Activated naive CD8-positive, alpha-beta T cell treated with anti-CD3 and anti-CD28 coated beads, Interleukin-2, amount 10 ng/mL, durations not matched to agents 7 days and 5 days (primary cell): ENCODE measurements at regions not wholly inside any gene's neighbourhood (a gene's known extent, or its start where the extent isn't known, plus 50 kb on each side); places are given as distances from the start of the nearest gene placed in this dataset.

Experiments used
- ATAC-seq: fragments of 150-1000 bp; cut with Tn5 transposase; one replicate; pipeline ENCODE4 v1.10.0; 2021; ENCODE audit warnings: low read depth, moderate library complexity
- POLR2A ChIA-PET: fragments of 350-600 bp; sonication (Branson Sonifier 250); formaldehyde crosslinking; loops from one replicate; lab custom pipeline; 2021; ENCODE audit warnings: antibody characterized with exemption; lab: Charles Lee
- DNase-seq: peaks from one replicate; pipeline ENCODE4 v3.0.0; 2021
- H3K27ac Mint-ChIP-seq: one replicate; pipeline ENCODE4 v1.8.0; 2022; ENCODE audit warnings: mild to moderate bottlenecking, mixed read lengths
- H3K27me3 Mint-ChIP-seq: one replicate; pipeline ENCODE4 v1.8.0; 2022; ENCODE audit warnings: mild to moderate bottlenecking, moderate library complexity, mixed read lengths
- H3K36me3 Mint-ChIP-seq: one replicate; pipeline ENCODE4 v1.8.0; 2021; ENCODE audit warnings: mild to moderate bottlenecking, mixed read lengths
- H3K4me1 Mint-ChIP-seq: one replicate; pipeline ENCODE4 v1.8.0; 2021; ENCODE audit warnings: mixed read lengths
- H3K4me3 Mint-ChIP-seq: one replicate; pipeline ENCODE4 v1.8.0; 2022; ENCODE audit warnings: mild to moderate bottlenecking, moderate library complexity, mixed read lengths
- H3K9me3 Mint-ChIP-seq: one replicate; pipeline ENCODE4 v1.8.0; 2021; ENCODE audit warnings: mixed read lengths

DNA sequence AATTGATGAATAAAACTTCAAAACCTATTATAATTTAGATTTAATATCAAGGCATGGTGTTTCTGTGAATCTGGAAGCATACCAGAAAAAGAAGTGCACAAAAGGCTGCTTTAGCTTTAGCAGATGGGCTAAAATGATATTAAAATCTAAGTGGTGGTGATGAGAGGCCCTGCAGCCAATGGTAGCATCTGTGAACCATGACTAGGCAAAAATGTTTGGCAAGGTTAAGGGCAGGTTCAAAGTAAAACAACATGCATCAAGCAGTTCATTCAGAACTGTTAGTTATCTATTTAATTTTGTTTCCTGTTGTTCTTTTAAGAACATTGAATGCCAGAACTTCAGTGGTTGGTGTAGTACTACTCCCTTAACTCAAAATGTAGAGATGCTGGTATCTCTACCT lies 1736.9 kb upstream of the CELF4 start:
- Mint-ChIP-seq H3K4me1 (no peaks in the 10 kb centered on the region), H3K9me3 (no peaks in the 10 kb centered on the region), H3K27ac (no peak overlapping the region), H3K36me3 (no peaks in the 10 kb centered on the region), H3K27me3 (no peaks in the 10 kb centered on the region), H3K4me3 (no peak overlapping the region)
- POLR2A ChIA-PET = no interaction called here
- ATAC-seq = no peak
- no peak for DNase-seq

DNA sequence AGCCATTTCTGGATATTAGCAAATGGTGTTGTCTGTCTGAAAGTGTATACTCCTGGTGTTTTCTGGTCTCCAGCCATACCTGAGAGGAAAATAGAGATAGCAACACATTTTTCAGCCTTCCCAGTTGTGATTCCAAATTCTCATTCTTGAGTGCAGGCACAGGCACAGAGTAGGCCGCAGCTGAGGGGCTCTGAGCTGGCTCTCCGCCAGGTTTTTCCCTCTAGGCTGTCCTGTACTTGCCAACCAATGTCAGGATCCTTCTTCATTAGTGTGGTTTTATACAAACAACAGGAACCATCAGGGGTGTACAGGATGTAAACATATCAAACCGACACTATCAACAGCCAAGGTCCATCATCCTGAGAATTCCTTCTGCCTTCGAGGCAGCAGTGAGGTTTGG lies 1733.6 kb upstream of the CELF4 start:
- DNase-seq (no peak), ATAC-seq (no peak)
- Mint-ChIP-seq H3K27me3 (no peaks in the 10 kb centered on the region), H3K36me3 (no peaks in the 10 kb centered on the region), H3K27ac (no peak overlapping the region), H3K4me3 (no peak overlapping the region), H3K4me1 (no peaks in the 10 kb centered on the region), H3K9me3 (peaks cover 5% of the 10 kb centered on the region)
- POLR2A ChIA-PET = no interaction called here

DNA sequence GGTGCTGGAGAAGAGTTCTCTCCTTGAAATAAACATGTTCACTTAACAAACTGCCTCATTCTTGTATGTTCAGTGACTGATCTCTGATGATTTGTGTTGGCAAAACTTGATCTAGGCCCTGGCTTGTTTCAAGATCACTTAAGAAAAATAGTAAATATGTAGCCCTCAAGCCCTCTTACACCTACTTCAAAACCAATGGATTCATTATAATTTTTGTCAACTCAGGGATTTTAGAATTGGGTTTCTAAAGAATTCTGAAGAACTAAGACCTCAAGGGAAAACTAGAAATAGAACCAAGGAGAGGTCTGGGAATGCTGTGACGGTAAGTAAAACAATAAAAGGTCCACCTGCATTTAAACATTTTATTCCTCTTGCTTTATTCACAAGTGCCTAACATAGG lies 1731.6 kb upstream of the CELF4 start:
- Mint-ChIP-seq H3K27me3 (no peaks in the 10 kb centered on the region), H3K4me1 (no peaks in the 10 kb centered on the region), H3K27ac (no peak overlapping the region), H3K9me3 (peaks cover 6% of the 10 kb centered on the region), H3K4me3 (no peak overlapping the region), H3K36me3 (no peaks in the 10 kb centered on the region)
- ATAC-seq (no peak), DNase-seq (no peak)
- POLR2A ChIA-PET = no interaction called here

DNA sequence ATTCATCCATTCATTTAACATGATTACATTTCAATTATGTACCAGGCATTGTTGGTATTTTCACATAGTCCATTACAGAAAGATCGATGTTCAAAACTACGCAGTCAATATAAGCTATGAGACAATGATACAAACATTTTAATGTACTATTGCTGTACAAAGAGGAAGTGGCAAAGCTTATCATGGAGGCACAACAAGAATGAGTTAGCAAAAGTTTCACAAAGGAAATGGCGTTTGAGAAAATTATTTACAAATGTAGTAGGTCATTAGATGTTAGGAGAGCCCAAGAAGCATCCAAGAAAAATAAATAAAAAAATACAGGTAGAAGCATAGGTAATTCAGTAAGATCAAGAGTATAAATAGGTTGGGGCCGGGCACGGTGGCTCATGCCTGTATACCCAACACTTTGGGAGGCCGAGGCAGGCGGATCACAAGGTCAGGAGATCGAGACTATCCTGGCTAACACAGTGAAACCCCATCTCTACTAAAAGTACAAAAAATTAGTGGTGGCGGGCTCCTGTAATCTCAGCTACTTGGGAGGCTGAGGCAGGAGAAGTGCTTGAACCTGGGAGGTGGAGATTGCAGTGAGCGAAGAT lies 1730.8 kb upstream of the CELF4 start:
- Mint-ChIP-seq H3K27ac (no peak overlapping the region), H3K36me3 (no peaks in the 10 kb centered on the region), H3K4me1 (no peaks in the 10 kb centered on the region), H3K9me3 (peaks cover 6% of the 10 kb centered on the region), H3K4me3 (no peak overlapping the region), H3K27me3 (no peaks in the 10 kb centered on the region)
- POLR2A ChIA-PET = no interaction called here
- ATAC-seq (no peak), DNase-seq (no peak)

DNA sequence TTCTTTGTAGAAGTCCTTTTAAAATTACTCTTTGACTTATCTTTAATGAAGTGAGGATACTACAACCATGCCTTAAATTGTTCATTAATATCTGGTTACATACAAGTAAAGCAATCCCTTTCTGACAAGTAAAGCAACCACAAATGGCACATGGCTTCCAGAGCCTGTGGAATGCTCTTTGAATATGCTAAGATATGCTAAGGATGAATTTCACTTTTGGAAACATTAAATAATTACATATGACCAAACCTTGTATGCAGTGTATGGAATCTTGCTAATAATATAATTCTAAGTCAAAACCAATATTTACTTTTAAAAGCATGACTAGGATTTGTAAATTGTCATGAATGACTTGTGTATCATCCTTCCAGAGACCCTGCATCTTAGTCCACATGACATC lies 1711.2 kb upstream of the CELF4 start:
- H3K27ac Mint-ChIP-seq = no peak overlapping the region
- H3K4me3 Mint-ChIP-seq = no peak overlapping the region
- DNase-seq (no peak), ATAC-seq (no peak)
- H3K9me3 Mint-ChIP-seq = peaks cover 4% of the 10 kb centered on the region
- no peaks in the 10 kb centered on the region for H3K36me3 Mint-ChIP-seq
- H3K4me1 Mint-ChIP-seq = no peaks in the 10 kb centered on the region
- H3K27me3 Mint-ChIP-seq = no peaks in the 10 kb centered on the region
- POLR2A ChIA-PET = no interaction called here

DNA sequence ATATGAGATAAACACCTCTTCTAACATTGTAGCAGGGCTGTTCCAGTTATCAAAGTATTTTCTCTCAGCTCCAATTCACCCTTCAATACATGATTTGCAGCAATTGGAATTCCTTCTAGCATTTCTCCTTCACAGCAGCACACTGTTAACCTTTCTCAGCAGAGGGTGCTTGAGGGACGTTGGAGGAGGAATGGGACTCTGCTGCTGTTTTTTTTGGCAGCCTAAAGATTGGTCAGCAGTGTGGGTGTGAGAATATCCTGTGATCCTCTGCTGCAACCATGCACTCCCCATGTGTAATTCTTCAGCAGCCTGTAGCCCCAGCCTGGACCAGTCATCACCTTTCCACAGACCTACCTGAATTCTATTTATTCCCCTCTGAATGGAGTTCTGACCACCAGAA lies 1708.9 kb upstream of the CELF4 start:
- peaks cover 4% of the 10 kb centered on the region for H3K9me3 Mint-ChIP-seq
- no peaks in the 10 kb centered on the region for H3K36me3 Mint-ChIP-seq
- H3K4me1 Mint-ChIP-seq = no peaks in the 10 kb centered on the region
- no peak for DNase-seq
- H3K27ac Mint-ChIP-seq = no peak overlapping the region
- no peak overlapping the region for H3K4me3 Mint-ChIP-seq
- no peak for ATAC-seq
- no peaks in the 10 kb centered on the region for H3K27me3 Mint-ChIP-seq
- POLR2A ChIA-PET = no interaction called here

DNA sequence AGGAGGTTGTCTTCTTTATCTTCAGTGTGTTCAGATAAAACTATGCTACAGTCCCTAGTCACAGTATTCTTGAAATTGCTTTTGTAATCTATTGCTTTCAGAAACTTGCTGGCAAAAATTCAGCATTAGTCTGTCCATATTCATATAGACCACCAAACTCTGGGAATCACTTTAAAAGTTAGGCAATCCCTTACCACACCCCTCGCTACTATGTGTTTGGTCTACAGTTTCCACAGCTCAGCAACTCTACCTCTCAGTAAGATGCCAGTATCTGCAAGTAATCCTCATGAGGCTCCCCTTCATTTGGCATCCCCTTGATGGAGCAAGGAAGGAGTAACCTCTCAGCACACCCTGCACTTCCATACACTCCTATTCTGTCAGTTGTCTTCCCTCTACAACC lies 1706.6 kb upstream of the CELF4 start:
- no peaks in the 10 kb centered on the region for H3K4me1 Mint-ChIP-seq
- H3K27ac Mint-ChIP-seq = no peak overlapping the region
- no peak overlapping the region for H3K4me3 Mint-ChIP-seq
- POLR2A ChIA-PET = no interaction called here
- ATAC-seq (no peak), DNase-seq (no peak)
- no peaks in the 10 kb centered on the region for H3K27me3 Mint-ChIP-seq
- H3K36me3 Mint-ChIP-seq = no peaks in the 10 kb centered on the region
- peaks cover 4% of the 10 kb centered on the region for H3K9me3 Mint-ChIP-seq

DNA sequence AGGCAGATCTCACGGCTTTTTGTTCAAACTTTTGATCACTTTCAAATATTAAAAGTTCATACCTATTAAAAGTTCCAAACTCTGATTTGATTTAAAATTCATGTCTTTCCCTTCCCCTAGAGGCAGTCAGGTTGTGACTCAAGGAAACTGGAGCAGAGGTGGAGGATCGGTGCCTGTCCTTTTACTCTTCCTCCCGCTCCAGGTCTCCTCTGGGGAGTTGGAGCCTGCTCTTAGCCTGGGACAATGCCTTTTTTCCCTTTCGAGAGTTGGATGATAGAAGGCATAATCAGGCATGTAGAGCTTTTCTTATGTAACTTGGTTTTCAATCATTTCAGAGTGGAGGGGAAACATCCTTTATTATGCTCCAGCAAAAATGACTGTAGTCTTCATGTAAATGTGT lies 1706.1 kb upstream of the CELF4 start:
- DNase-seq (no peak), ATAC-seq (no peak)
- H3K27me3 Mint-ChIP-seq = no peaks in the 10 kb centered on the region
- POLR2A ChIA-PET = no interaction called here
- H3K36me3 Mint-ChIP-seq = no peaks in the 10 kb centered on the region
- H3K4me1 Mint-ChIP-seq = no peaks in the 10 kb centered on the region
- peaks cover 4% of the 10 kb centered on the region for H3K9me3 Mint-ChIP-seq
- H3K4me3 Mint-ChIP-seq = no peak overlapping the region
- no peak overlapping the region for H3K27ac Mint-ChIP-seq

DNA sequence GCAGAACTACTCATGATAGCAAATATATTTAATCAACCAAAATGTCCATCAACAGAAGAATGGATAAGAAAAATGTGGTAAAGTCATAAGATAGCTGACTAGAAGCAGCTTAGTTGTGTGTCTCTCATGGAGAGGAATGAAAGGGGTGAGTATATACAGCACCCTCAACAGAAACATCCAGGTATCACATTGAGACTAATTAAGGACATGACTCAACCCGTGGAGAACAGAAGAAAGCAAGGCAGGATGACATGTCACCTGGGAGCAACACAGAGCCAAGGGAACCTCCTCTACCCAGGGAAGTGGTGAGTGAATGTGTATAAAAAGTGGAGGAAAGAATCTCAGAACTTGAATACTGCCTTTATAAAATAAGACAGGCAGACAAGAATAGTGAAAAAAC lies 1695.0 kb upstream of the CELF4 start:
- no peaks in the 10 kb centered on the region for H3K4me1 Mint-ChIP-seq
- no peak overlapping the region for H3K4me3 Mint-ChIP-seq
- H3K36me3 Mint-ChIP-seq = no peaks in the 10 kb centered on the region
- no peak for ATAC-seq
- H3K27ac Mint-ChIP-seq = no peak overlapping the region
- H3K27me3 Mint-ChIP-seq = no peaks in the 10 kb centered on the region
- H3K9me3 Mint-ChIP-seq = peaks cover 8% of the 10 kb centered on the region
- no peak for DNase-seq
- POLR2A ChIA-PET = no interaction called here

DNA sequence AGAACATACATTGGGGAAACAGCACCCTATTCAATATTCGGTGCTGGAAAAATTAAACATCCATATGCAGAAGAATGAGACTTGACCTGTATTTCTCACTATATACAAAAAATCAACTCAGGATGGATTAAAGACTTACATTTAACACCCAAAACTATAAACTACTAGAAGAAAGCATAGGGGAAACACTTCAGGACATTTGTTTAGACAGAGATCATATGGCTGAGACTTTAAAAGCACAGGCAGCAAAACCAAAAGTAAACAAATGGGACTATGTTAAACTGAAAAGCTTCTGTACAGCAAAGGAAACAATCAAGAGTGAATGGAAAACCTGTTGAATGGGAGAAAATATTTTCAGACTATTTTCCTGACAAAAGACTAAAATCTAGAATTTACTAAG lies 1694.1 kb upstream of the CELF4 start:
- ATAC-seq (no peak), DNase-seq (no peak)
- no peak overlapping the region for H3K27ac Mint-ChIP-seq
- H3K27me3 Mint-ChIP-seq = no peaks in the 10 kb centered on the region
- POLR2A ChIA-PET = no interaction called here
- peaks cover 8% of the 10 kb centered on the region for H3K9me3 Mint-ChIP-seq
- no peaks in the 10 kb centered on the region for H3K4me1 Mint-ChIP-seq
- H3K4me3 Mint-ChIP-seq = no peak overlapping the region
- no peaks in the 10 kb centered on the region for H3K36me3 Mint-ChIP-seq

DNA sequence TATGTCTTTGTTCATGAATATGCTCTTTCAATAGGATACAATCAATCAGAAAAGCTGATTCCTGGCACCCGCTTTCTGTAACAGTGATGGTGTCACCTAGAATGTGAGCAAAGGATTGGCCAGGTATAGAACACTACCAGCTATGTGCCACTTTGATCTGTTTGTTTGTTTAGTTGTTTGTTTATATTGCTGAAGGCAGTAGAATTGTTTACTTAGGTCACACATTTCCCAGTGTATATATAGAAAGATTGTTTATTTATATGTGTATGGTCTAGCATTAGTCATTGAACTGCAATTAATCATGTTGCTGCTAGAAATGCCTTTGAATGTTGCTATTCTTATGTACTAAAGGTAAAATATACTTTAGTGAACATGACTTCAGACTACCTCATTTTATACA lies 1678.6 kb upstream of the CELF4 start:
- H3K36me3 Mint-ChIP-seq = no peaks in the 10 kb centered on the region
- POLR2A ChIA-PET = no interaction called here
- H3K9me3 Mint-ChIP-seq = no peaks in the 10 kb centered on the region
- no peak overlapping the region for H3K27ac Mint-ChIP-seq
- H3K27me3 Mint-ChIP-seq = no peaks in the 10 kb centered on the region
- no peak for DNase-seq
- H3K4me1 Mint-ChIP-seq = no peaks in the 10 kb centered on the region
- H3K4me3 Mint-ChIP-seq = no peak overlapping the region
- no peak for ATAC-seq

DNA sequence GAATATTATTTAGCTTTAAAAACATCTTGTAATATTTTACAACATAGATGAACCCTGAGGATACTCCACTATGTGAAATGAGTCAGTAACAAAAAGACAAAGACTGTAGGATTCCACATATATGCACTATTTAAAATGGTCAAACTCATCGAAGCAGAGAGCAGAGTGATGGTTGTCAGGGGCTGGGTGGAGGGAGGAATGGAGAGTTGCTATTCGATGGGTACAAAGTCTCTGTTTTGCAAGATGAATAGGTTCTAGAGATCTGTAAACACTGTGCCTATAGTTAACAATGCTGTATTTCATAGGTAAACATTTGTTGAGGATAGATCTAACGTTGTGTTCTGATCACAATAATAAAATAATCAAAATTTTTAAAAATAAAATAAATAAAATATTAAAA lies 1675.9 kb upstream of the CELF4 start:
- DNase-seq (no peak), ATAC-seq (no peak)
- no peak overlapping the region for H3K27ac Mint-ChIP-seq
- no peak overlapping the region for H3K4me3 Mint-ChIP-seq
- H3K9me3 Mint-ChIP-seq = peaks cover 2% of the 10 kb centered on the region
- H3K36me3 Mint-ChIP-seq = no peaks in the 10 kb centered on the region
- POLR2A ChIA-PET = no interaction called here
- no peaks in the 10 kb centered on the region for H3K4me1 Mint-ChIP-seq
- no peaks in the 10 kb centered on the region for H3K27me3 Mint-ChIP-seq

DNA sequence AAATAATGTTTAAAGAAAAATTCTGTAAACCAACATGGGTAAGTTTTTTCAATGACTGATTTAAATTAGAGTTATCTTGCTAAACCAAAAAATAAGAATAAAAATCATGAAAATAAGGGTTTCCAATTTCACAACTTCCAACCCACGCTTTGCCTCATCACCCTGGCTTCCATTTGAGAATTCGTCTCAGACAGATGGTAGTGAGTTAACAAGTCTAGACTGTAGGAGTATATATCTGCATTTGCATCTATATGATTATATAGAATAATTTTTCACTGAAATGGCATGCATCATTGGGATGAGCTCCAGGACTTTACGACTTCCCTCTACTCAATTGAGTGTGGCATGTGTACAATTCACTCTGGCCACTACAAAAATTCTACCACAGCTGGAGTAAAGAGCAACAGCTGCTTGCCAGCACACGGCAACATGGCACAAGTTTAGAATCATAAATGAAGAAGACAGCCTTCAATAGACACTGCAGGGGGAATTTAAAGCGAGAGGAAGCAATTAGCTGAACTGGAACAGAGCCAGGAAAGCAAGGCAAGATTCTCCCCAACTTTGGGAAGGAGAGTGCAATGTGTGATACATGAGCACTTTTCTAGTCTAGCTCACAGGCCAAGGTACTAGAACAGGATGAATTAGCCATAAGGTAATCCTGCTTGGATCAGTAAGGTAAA lies 1673.5 kb upstream of the CELF4 start:
- Mint-ChIP-seq H3K4me3 (no peak overlapping the region), H3K27me3 (no peaks in the 10 kb centered on the region), H3K27ac (no peak overlapping the region), H3K4me1 (no peaks in the 10 kb centered on the region), H3K36me3 (no peaks in the 10 kb centered on the region), H3K9me3 (peaks cover 4% of the 10 kb centered on the region)
- no peak for DNase-seq
- ATAC-seq = no peak
- POLR2A ChIA-PET = no interaction called here

DNA sequence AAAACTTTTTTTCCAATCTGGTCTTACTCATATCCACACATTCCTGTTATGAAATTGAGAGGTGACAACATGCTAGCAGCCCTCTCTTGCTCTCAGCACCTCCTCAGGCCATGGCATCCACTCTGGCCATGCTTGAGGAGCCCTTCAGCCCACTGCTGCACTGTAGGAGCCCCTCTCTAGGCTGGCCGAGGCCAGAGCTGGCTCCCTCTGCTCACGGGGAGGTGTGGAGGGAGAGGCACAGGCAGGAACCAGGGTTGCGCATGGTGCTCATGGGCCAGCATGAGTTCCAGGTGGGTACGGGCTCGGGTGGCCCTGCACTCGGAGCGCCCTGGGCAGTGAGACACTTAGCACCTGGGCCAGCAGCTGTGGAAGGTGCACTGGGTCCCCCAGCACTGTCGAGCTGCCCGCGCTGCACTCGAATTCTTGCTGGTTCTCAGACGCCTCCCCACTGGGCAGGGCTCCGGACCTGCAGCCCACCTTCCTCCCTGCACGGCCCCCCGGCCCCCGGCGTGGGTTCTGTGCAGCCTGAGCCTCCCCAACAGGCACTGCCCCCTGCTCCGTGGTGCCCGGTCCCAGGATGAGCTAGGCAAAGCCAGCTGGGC lies 1669.6 kb upstream of the CELF4 start:
- POLR2A ChIA-PET = no interaction called here
- Mint-ChIP-seq H3K4me3 (no peak overlapping the region), H3K9me3 (peaks cover 4% of the 10 kb centered on the region), H3K27me3 (no peaks in the 10 kb centered on the region), H3K36me3 (no peaks in the 10 kb centered on the region), H3K4me1 (no peaks in the 10 kb centered on the region), H3K27ac (no peak overlapping the region)
- DNase-seq = no peak
- no peak for ATAC-seq
